COLO829 (cell line): ENCODE measurements at regions not wholly inside any gene's neighbourhood (a gene's known extent, or its start where the extent isn't known, plus 50 kb on each side); places are given as distances from the start of the nearest gene placed in this dataset.

Experiments
- DNase-seq: peaks from one replicate; pipeline ENCODE4 v3.0.0; 2012; ENCODE audit warnings: low spot score

- no peak for DNase-seq
Measured at GRCh38 chr4:123990310-123990870, 593.8 kb downstream of the SPRY1 start.

GRCh38 chr4:123994917-123995316 lies 598.3 kb downstream of the SPRY1 start:
- DNase-seq, result no peak

GRCh38 chr4:123995936-123996335 lies 599.3 kb downstream of the SPRY1 start:
- DNase-seq, result no peak

- DNase-seq, result no peak
Measured at GRCh38 chr4:123996718-123997510, 600.3 kb downstream of the SPRY1 start.

GRCh38 chr4:123997776-123998449 lies 601.3 kb downstream of the SPRY1 start:
- DNase-seq, result no peak

- DNase-seq, result no peak
Measured at GRCh38 chr4:124000233-124000632, 603.6 kb downstream of the SPRY1 start.

- no peak for DNase-seq
Measured at GRCh38 chr4:124015766-124016165, 619.2 kb downstream of the SPRY1 start.

- no peak for DNase-seq
Measured at GRCh38 chr4:124017185-124017785, 620.7 kb downstream of the SPRY1 start.

- peak; percentile 4 for DNase-seq
Measured at GRCh38 chr4:124018383-124019317, 622.1 kb downstream of the SPRY1 start.

- no peak for DNase-seq
Measured at GRCh38 chr4:124019749-124020549, 623.4 kb downstream of the SPRY1 start.

GRCh38 chr4:124025000-124025399 lies 628.4 kb downstream of the SPRY1 start:
- DNase-seq, result no peak

GRCh38 chr4:124025428-124025827 lies 628.8 kb downstream of the SPRY1 start:
- no peak for DNase-seq

- DNase-seq, result no peak
Measured at GRCh38 chr4:124028182-124028581, 631.6 kb downstream of the SPRY1 start.

GRCh38 chr4:124030147-124030546 lies 633.6 kb downstream of the SPRY1 start:
- DNase-seq, result no peak

GRCh38 chr4:124032035-124032434 lies 635.4 kb downstream of the SPRY1 start:
- DNase-seq, result no peak

GRCh38 chr4:124035364-124036041 lies 638.9 kb downstream of the SPRY1 start:
- DNase-seq, result no peak

GRCh38 chr4:124037236-124037635 lies 640.6 kb downstream of the SPRY1 start:
- DNase-seq, result no peak

- no peak for DNase-seq
Measured at GRCh38 chr4:124044330-124044729, 647.7 kb downstream of the SPRY1 start.

GRCh38 chr4:124044867-124045266 lies 648.3 kb downstream of the SPRY1 start:
- DNase-seq, result no peak

GRCh38 chr4:124046190-124046589 lies 649.6 kb downstream of the SPRY1 start:
- no peak for DNase-seq
